K562 (cell line): ENCODE measurements at regions not wholly inside any gene's neighbourhood (a gene's known extent, or its start where the extent isn't known, plus 50 kb on each side); places are given as distances from the start of the nearest gene placed in this dataset.

Source experiments
- ATAC-seq: fragments of 200-7000 bp; cut with Tn5 transposase; 3 replicates; pipeline ENCODE4 v1.9.1; 2020; ENCODE audit warnings: moderate library complexity
- BruUV-seq: library from RNA; stranded (reverse); fragments of 400-500 nt; replicated peaks from 2 replicates; lab custom pipeline; 2021; lab: Mats Ljungman, UMichigan
- CTCF ChIA-PET: fragments of 300-600 bp; formaldehyde crosslinking; extraction: SDS; loops from one replicate; lab custom pipeline; 2021; ENCODE audit warnings: low intra/inter-chr PET ratio; lab: Yijun Ruan, JAX
- POLR2A ChIA-PET: fragments of 300-600, 350-650 bp; sonication (Branson Sonifier 250); formaldehyde crosslinking; extraction: SDS; loops from one replicate; lab custom pipeline; 2021; ENCODE audit warnings: antibody characterized with exemption, inconsistent platforms; lab: Yijun Ruan, JAX
- DNase-seq, 4 experiments: peaks; one replicate each; pipeline versions ENCODE4 v3.0.0 to v3.0.0-alpha.2; 2011 to 2018; ENCODE audit warnings: low spot score in 3 of 4, mixed read lengths in 3 of 4; ENCODE audit errors: extremely low read depth in 1 of 4
- FAIRE-seq: peaks from 2 replicates; lab custom pipeline; 2011; peaks lifted over from hg19 to GRCh38; lab: Jason Lieb, UNC
- H2AFZ ChIP-seq: 2 replicates; pipeline ENCODE4 v1.6.0; 2011; ENCODE audit warnings: low read depth, low read length, control low read depth, inconsistent platforms
- H3K27ac ChIP-seq: fragments of 200-600 bp; 3 replicates; pipeline ENCODE4 v1.8.0; 2011; ENCODE audit warnings: low read depth, mild to moderate bottlenecking, control low read depth, inconsistent platforms, low read length, moderate library complexity, mixed read lengths; ENCODE audit errors: extremely low read depth
- H3K27me3 ChIP-seq, 2 experiments: fragments of 300-600 bp in 1 of 2; 2 replicates in 1 of 2; 3 replicates in 1 of 2; pipeline versions ENCODE4 v1.6.0 to v1.8.0; 2011; ENCODE audit warnings: inconsistent platforms in 2 of 2, low read length in 2 of 2, mild to moderate bottlenecking in 1 of 2, mixed read lengths in 1 of 2, moderate library complexity in 1 of 2; ENCODE audit not compliant: control insufficient read depth in 2 of 2, insufficient read depth in 2 of 2
- H3K36me3 ChIP-seq: fragments of 300-600 bp; 3 replicates; pipeline ENCODE4 v1.8.0; 2011; ENCODE audit warnings: mild to moderate bottlenecking, low read length, inconsistent platforms; ENCODE audit not compliant: control insufficient read depth, insufficient read depth
- H3K4me1 ChIP-seq, 2 experiments: fragments of 200-600 bp in 1 of 2; replicated peaks in 1 of 2; 2 replicates in 1 of 2; 3 replicates in 1 of 2; pipeline versions ENCODE4 v1.5.1 to v1.8.0; 2011; ENCODE audit warnings: inconsistent platforms in 2 of 2, low read length in 2 of 2, mild to moderate bottlenecking in 1 of 2, mixed read lengths in 1 of 2, moderate library complexity in 1 of 2; ENCODE audit not compliant: control insufficient read depth in 2 of 2, insufficient read depth in 2 of 2
- H3K4me2 ChIP-seq: 2 replicates; pipeline ENCODE4 v1.6.1; 2011; ENCODE audit warnings: low read length, control low read depth, inconsistent platforms, mixed read lengths; ENCODE audit not compliant: insufficient read depth
- H3K4me3 ChIP-seq: fragments of 200-600 bp; sonication (generic), shearing (Covaris generic); 2 replicates; pipeline ENCODE4 v1.5.1; 2016; ENCODE audit warnings: control low read depth, inconsistent platforms
- H3K79me2 ChIP-seq: fragments of 200-600 bp; 3 replicates; pipeline ENCODE4 v1.8.0; 2011; ENCODE audit warnings: low read length, inconsistent platforms; ENCODE audit not compliant: control insufficient read depth, insufficient read depth
- H3K9ac ChIP-seq, 2 experiments: 2 replicates each; pipeline versions ENCODE4 v1.6.0 to v1.6.1; 2011; ENCODE audit warnings: low read depth in 2 of 2, low read length in 2 of 2, control low read depth in 1 of 2, inconsistent platforms in 1 of 2, mild to moderate bottlenecking in 1 of 2, mixed read lengths in 1 of 2; ENCODE audit not compliant: insufficient read depth in 1 of 2
- H3K9me1 ChIP-seq: one replicate; pipeline ENCODE4 v1.6.0; 2011; ENCODE audit warnings: inconsistent platforms, mild to moderate bottlenecking, low read length, moderate library complexity; ENCODE audit not compliant: control insufficient read depth, insufficient read depth
- H3K9me3 ChIP-seq: replicated peaks from 2 replicates; pipeline ENCODE4 v1.5.1; 2011; ENCODE audit warnings: low read depth, low read length, inconsistent platforms; ENCODE audit not compliant: control insufficient read depth, insufficient read depth
- H4K20me1 ChIP-seq: replicated peaks from 2 replicates; pipeline ENCODE4 v1.6.1; 2011; ENCODE audit warnings: low read length, inconsistent platforms, mixed read lengths; ENCODE audit not compliant: control insufficient read depth, insufficient read depth
- ATF1 ChIP-seq, 2 experiments: fragments of 450-650 bp in 1 of 2; IDR thresholded peaks; 2 replicates each; pipeline ENCODE4 v1.6.1; 2016; ENCODE audit warnings: missing compliant biosample characterization in 1 of 2, missing genetic modification characterization in 1 of 2
- ATF7 ChIP-seq: fragments of 450-650 bp; IDR thresholded peaks from 2 replicates; pipeline ENCODE4 v1.7.1; 2014; ENCODE audit warnings: mild to moderate bottlenecking, moderate library complexity
- CHD4 ChIP-seq: fragments of 200-600 bp; sonication (generic); IDR thresholded peaks from 3 replicates; pipeline ENCODE4 v1.6.1; 2012; ENCODE audit warnings: low read depth, mild to moderate bottlenecking, mixed read lengths, low read length, inconsistent platforms; ENCODE audit not compliant: insufficient read depth, insufficient replicate concordance, poor library complexity, severe bottlenecking
- JUNB ChIP-seq: fragments of 450-650 bp; formaldehyde crosslinking; conservative IDR thresholded peaks from 2 replicates; pipeline ENCODE4 v1.4.0; 2020; ENCODE audit warnings: mild to moderate bottlenecking
- JUND ChIP-seq, 2 experiments: IDR thresholded peaks; 2 replicates in 1 of 2; 3 replicates in 1 of 2; pipeline ENCODE4 v1.6.1; 2011; ENCODE audit warnings: borderline replicate concordance in 2 of 2, low read depth in 2 of 2, low read length in 2 of 2, improper control_type of control experiment in 1 of 2, missing biosample characterization in 1 of 2, missing genetic modification characterization in 1 of 2, missing genetic modification reagents in 1 of 2
- MYC ChIP-seq, 2 experiments: fragments of 250-450 bp in 1 of 2; sonication (Bioruptor Pico) in 1 of 2; IDR thresholded peaks; 2 replicates each; pipeline versions ENCODE4 v1.5.1 to v1.6.1; 2012 to 2021; ENCODE audit warnings: low read depth in 2 of 2, borderline replicate concordance in 1 of 2, improper control_type of control experiment in 1 of 2, low read length in 1 of 2, mild to moderate bottlenecking in 1 of 2, moderate library complexity in 1 of 2
- ZNF282 ChIP-seq: sonication (generic); formaldehyde crosslinking; IDR thresholded peaks from 2 replicates; pipeline ENCODE4 v1.8.1; 2023; ENCODE audit warnings: missing genetic modification reagents
- WGBS: fragments of 100-300 bp; shearing (Covaris generic); methylation state at CpG from one replicate; pipeline ENCODE4 v1.1.6; 2016; ENCODE audit warnings: low coverage, mixed read lengths; ENCODE audit not compliant: insufficient coverage; ENCODE audit errors: missing lambda C conversion rate; 5-methylcytosine and 5-hydroxymethylcytosine counted together
- in situ Hi-C: fragments of 300-500 bp; cut with MboI; formaldehyde crosslinking; loops from 4 replicates; pipeline ENCODE4 v1.15.0; 2018; ENCODE audit warnings: inconsistent platforms, mixed read lengths
- intact Hi-C: fragments of 100-400 bp; cut with micrococcal nuclease; formaldehyde crosslinking; loops from 2 replicates; pipeline ENCODE4 v1.14.2; 2022
- TF ChIP-seq, protein P1 (sequence below): fragments of 250-450 bp; sonication (Bioruptor Pico); IDR thresholded peaks from 2 replicates; pipeline ENCODE4 v1.9.0; 2021; ENCODE audit warnings: mild to moderate bottlenecking, inconsistent platforms
- TF ChIP-seq, protein P2 (sequence below), 2 experiments: fragments of 450-650 bp in 1 of 2; sonication (generic) in 1 of 2; formaldehyde crosslinking in 1 of 2; IDR thresholded peaks in 1 of 2; conservative IDR thresholded peaks in 1 of 2; 2 replicates each; pipeline versions ENCODE4 v1.6.1 to v1.8.1; 2016 to 2023; ENCODE audit warnings: mild to moderate bottlenecking in 2 of 2, moderate library complexity in 2 of 2, inconsistent platforms in 1 of 2, missing genetic modification reagents in 1 of 2

DNA sequence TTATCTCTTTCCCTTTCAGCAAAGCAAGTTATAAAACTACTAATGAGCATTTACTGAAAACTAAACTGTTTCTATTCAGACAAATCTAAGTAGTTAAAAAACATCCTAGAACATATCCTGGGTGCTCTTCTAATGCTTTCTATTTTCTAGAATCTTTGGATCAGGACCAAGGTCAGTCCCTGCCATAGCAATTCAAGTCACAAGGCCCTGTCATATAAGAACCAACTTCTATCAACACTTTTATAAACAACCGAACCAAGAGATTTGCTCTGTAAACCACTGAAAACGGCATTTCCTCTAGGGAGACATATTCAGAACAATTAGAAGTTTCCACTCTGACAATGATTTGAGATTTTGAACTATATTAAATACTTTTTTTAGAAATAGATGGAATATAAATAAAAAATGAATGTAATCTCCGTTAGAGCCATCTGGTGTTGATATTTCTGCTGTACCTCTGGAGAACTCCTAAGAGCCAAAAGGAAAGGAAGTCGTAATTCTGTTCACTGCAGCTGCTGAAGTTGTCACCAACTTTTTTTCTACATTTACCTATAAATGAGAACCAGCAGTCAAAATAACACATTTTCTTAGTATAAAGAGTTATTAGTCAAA is 51.4 kb upstream of the LGSN start (continued):
- TF ChIP-seq, protein P1, sequence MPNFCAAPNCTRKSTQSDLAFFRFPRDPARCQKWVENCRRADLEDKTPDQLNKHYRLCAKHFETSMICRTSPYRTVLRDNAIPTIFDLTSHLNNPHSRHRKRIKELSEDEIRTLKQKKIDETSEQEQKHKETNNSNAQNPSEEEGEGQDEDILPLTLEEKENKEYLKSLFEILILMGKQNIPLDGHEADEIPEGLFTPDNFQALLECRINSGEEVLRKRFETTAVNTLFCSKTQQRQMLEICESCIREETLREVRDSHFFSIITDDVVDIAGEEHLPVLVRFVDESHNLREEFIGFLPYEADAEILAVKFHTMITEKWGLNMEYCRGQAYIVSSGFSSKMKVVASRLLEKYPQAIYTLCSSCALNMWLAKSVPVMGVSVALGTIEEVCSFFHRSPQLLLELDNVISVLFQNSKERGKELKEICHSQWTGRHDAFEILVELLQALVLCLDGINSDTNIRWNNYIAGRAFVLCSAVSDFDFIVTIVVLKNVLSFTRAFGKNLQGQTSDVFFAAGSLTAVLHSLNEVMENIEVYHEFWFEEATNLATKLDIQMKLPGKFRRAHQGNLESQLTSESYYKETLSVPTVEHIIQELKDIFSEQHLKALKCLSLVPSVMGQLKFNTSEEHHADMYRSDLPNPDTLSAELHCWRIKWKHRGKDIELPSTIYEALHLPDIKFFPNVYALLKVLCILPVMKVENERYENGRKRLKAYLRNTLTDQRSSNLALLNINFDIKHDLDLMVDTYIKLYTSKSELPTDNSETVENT: no peak
- no peak for TF ChIP-seq CHD4
- TF ChIP-seq, all 486 proteins: peak for 0

DNA sequence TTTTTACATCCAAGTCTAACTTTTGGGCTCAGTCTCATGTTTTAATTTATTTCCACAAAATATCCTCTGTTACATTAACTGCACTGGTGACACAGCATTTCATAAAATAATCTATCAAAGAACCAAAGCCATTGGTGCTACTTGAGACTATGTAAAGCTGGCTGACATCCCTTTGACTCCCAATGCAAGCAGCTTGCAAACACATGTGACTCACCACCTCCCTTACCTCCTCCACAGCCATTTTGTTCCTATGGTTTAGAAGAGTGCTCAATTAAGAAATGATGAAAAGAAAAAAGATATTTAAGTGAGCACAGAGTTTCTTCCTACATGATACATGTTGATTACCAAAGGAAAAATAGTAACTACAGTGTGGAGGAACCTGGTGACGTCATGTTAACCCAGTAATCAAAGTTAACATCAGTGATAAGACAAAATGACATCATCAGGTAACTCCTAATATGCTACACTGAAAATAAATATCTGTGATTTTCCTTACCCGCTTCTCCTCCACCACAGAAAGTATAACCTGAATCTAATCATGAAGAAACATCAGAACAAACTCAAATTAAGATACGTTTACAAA is 53.3 kb upstream of the LGSN start:
- Histone ChIP-seq H3K79me2 (no peaks in the 10 kb centered on the region), H3K9me1 (no peaks in the 10 kb centered on the region), H4K20me1 (no peaks in the 10 kb centered on the region), H3K27me3 (no peaks in the 10 kb centered on the region), H2AFZ (no peak overlapping the region), H3K4me1 (no peaks in the 10 kb centered on the region), H3K9ac (no peak overlapping the region), H3K4me3 (no peak overlapping the region), H3K36me3 (no peaks in the 10 kb centered on the region), H3K4me2 (no peak overlapping the region), H3K9me3 (no peaks in the 10 kb centered on the region), H3K27ac (no peak overlapping the region)
- POLR2A ChIA-PET: no interaction called here
- 0% methylated on average over 3 of the region's 3 CpGs for WGBS
- FAIRE-seq (no peak), DNase-seq (no peak), ATAC-seq (no peak)
- BruUV-seq: no TSS peak
- in situ Hi-C loops: no loop called here
- intact Hi-C loops: no loop called here
- TF ChIP-seq, protein P2, sequence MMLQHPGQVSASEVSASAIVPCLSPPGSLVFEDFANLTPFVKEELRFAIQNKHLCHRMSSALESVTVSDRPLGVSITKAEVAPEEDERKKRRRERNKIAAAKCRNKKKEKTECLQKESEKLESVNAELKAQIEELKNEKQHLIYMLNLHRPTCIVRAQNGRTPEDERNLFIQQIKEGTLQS (IDR thresholded peaks at IDR 0.05): peak; percentile 84
- TF ChIP-seq, protein P2 (CRISPR knock-in tag; conservative IDR thresholded peaks at IDR 0.05): no peak
- TF ChIP-seq ZNF282 (no peak), JUNB (0 out of 2 replicates have a peak, but pooled peaks have one; percentile 41), JUND (IDR thresholded peaks at IDR 0.05; ENCODE audit: borderline replicate concordance, low read depth, low read length) (0 out of 2 replicates have a peak, but pooled peaks have one; percentile 2), JUND (tag; IDR thresholded peaks at IDR 0.05; ENCODE audit: borderline replicate concordance, low read depth, low read length) (peak; percentile 74; the same call in 1 of the 3 replicates), MYC (IDR thresholded peaks at IDR 0.05; ENCODE audit: low read depth, low read length) (no peak), MYC (CRISPR knock-in tag; IDR thresholded peaks at IDR 0.05; ENCODE audit: borderline replicate concordance, low read depth) (no peak), ATF1 (CRISPR knock-in tag; IDR thresholded peaks at IDR 0.05) (no peak), ATF1 (tag; IDR thresholded peaks at IDR 0.05) (peak; percentile 73), ATF7 (peak; percentile 72)
- CTCF ChIA-PET: no interaction called here
